ENCODE measurements at regions not wholly inside any gene's neighbourhood (a gene's known extent, or its start where the extent isn't known, plus 50 kb on each side); places are given as distances from the start of the nearest gene placed in this dataset.

GRCh38 chrX:40844471-40844870 lies 109.1 kb upstream of the MED14 start:
- no peaks in the 10 kb centered on the region for H3K36me3 ChIP-seq
- H3K27ac ChIP-seq = no peak overlapping the region
- no peak for TF ChIP-seq CTCF (IDR thresholded peaks at IDR 0.05; ENCODE audit: low read depth, low read length)
- DNase-seq = no peak
- peaks cover 12% of the 10 kb centered on the region for H3K27me3 ChIP-seq (ENCODE audit: insufficient read depth, low read depth, severe bottlenecking)
- peaks cover 8% of the 10 kb centered on the region for H3K9me3 ChIP-seq (ENCODE audit: severe bottlenecking)
- no peak overlapping the region for H3K4me3 ChIP-seq (ENCODE audit: low read depth, low read length)

- Histone ChIP-seq H3K27ac (no peak overlapping the region), H3K4me3 (ENCODE audit: low read depth, low read length) (no peak overlapping the region), H3K9me3 (ENCODE audit: severe bottlenecking) (peaks cover 8% of the 10 kb centered on the region), H3K27me3 (ENCODE audit: insufficient read depth, low read depth, severe bottlenecking) (peaks cover 12% of the 10 kb centered on the region), H3K36me3 (no peaks in the 10 kb centered on the region)
- TF ChIP-seq CTCF (IDR thresholded peaks at IDR 0.05; ENCODE audit: low read depth, low read length) = no peak
- no peak for DNase-seq
These were observed 110.1 kb upstream of the MED14 start for GRCh38 chrX:40845331-40845911.

- peaks cover 8% of the 10 kb centered on the region for H3K27me3 ChIP-seq (ENCODE audit: insufficient read depth, low read depth, severe bottlenecking)
- no peak for TF ChIP-seq CTCF (IDR thresholded peaks at IDR 0.05; ENCODE audit: low read depth, low read length)
- H3K27ac ChIP-seq = no peak overlapping the region
- H3K4me3 ChIP-seq (ENCODE audit: low read depth, low read length) = no peak overlapping the region
- no peaks in the 10 kb centered on the region for H3K36me3 ChIP-seq
- no peaks in the 10 kb centered on the region for H3K9me3 ChIP-seq (ENCODE audit: severe bottlenecking)
- DNase-seq = no peak
These were observed 114.8 kb upstream of the MED14 start for GRCh38 chrX:40849906-40850823.

GRCh38 chrX:40852586-40852985 lies 117.2 kb upstream of the MED14 start:
- no peaks in the 10 kb centered on the region for H3K9me3 ChIP-seq (ENCODE audit: severe bottlenecking)
- no peak for DNase-seq
- H3K27me3 ChIP-seq (ENCODE audit: insufficient read depth, low read depth, severe bottlenecking) = peaks cover 6% of the 10 kb centered on the region
- H3K4me3 ChIP-seq (ENCODE audit: low read depth, low read length) = no peak overlapping the region
- no peak overlapping the region for H3K27ac ChIP-seq
- no peaks in the 10 kb centered on the region for H3K36me3 ChIP-seq
- no peak for TF ChIP-seq CTCF (IDR thresholded peaks at IDR 0.05; ENCODE audit: low read depth, low read length)

GRCh38 chrX:40853004-40853815 lies 117.9 kb upstream of the MED14 start:
- no peak for DNase-seq
- TF ChIP-seq CTCF (IDR thresholded peaks at IDR 0.05; ENCODE audit: low read depth, low read length) = no peak
- Histone ChIP-seq H3K27me3 (ENCODE audit: insufficient read depth, low read depth, severe bottlenecking) (peaks cover 7% of the 10 kb centered on the region), H3K4me3 (ENCODE audit: low read depth, low read length) (no peak overlapping the region), H3K9me3 (ENCODE audit: severe bottlenecking) (no peaks in the 10 kb centered on the region), H3K36me3 (no peaks in the 10 kb centered on the region), H3K27ac (no peak overlapping the region)
